NCI-H2227 (cell line): ENCODE measurements at regions not wholly inside any gene's neighbourhood (a gene's known extent, or its start where the extent isn't known, plus 50 kb on each side); places are given as distances from the start of the nearest gene placed in this dataset.

Experiments used
- DNase-seq: peaks from one replicate; lab custom pipeline; 2025; ENCODE audit not compliant: unreplicated experiment; lab: John Stamatoyannopoulos, UW

GRCh38 chr1:99565606-99566289 lies 80.2 kb upstream of the PALMD start:
- DNase-seq, result no peak

- no peak for DNase-seq
Measured at GRCh38 chr1:99566290-99567021, 79.5 kb upstream of the PALMD start.

DNA sequence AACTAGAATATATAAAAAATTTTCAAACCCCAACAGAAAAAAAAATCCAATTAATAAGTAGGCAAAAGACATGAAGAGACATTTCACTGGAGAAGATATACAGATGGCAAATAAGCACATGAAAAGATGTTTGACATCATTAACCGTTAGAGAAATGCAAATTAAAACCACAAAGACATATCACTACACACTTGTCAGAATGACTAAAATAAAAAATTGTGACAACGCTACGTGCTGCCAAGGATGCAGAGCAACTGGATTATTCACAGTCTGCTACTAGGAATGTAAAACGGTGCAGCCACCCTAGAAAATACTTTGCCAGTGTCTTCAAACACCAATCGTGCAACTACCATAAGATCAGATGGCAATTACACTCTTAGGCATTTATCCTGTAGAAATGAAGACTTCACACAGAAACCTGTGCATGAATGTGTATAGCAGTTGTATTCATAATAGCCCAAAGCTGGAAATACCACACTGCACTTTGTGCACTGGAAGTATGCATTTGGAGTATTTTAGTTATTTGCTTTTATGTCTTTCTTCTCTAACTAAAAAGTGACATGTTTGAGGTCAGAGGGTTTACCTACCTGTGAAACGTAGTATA lies 75.3 kb upstream of the PALMD start:
- no peak for DNase-seq

DNA sequence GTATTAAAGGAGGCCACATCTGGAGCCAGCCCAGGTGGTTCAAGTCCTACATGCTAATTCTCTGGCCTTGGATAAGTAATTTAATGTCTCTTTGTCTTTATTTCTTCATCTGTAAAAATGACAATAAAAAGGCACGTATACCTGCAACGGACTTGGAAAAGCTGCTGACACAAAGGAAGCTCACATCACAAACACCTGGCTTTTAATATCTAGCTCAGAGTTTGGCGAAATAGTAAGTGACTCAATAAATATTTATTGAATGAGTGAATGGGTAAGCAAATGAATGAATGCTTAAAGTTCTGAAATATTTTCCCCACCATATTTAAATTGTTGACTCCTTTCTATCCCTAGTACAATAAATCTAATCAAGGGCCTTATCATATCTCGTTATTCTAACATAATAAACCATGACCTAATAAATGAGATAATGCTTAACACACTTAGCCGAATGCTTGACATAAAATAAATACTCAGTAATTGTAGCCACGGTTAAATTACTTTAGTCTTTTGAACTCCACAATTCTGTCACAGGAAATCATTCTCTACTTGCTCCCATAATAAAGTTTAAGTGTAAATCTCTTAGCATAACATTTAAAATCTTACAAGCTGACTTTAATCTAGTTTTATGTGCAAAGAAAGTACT lies 74.7 kb upstream of the PALMD start:
- no peak for DNase-seq

DNA sequence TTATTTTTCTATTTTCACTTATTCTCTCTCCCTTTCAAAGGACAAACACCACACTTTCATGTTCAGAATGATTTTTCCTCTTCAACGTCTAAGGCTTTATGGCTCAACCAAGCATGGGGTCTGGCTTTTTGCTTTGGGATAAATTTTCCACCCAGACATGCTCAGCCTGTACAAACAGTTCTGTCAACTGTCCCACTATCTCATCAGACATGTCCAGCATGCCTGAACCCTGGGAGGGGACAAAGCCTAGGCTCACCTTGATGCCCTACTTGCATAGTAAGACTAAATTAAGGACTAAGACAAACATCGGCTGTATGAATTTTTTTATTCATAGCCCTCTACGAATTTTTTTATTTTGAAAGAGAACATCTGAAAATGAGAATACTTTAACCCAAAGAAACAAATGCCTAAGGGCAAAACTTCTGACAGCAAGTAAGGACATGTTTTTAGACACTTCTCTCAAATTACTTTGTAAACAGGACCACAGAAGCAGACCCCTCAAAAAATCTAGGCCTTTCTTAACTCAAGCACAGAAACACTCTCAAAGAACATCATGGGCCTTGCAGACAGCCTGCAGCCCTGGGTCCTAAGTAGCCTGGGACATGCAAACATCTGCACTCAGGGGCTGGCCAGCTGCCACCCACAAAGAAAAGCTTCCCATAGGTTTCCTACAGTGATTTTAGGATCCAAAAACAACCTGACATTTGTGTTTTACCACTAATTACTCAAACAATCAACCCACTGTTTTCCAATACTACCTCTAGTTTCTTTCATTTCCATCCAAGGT lies 72.3 kb upstream of the PALMD start:
- no peak for DNase-seq

DNA sequence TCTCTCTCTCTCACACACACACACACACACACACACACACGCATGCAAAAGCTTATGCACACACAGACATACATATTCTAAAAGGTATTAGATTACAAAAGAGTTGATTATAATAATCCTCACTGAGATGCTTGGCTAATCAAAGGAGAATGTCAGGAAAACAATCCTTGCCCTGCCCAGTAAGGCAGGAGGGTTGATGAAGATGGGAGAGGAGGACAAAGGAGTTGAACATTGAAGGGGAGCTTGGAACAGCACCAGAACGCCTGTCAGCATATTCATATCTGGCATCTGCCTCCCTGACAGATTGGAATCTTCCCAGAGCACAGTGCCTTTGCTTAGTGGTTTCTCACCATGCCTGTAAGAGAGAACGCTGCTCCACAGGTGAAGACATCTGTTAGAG lies 68.6 kb upstream of the PALMD start:
- DNase-seq, result no peak

DNA sequence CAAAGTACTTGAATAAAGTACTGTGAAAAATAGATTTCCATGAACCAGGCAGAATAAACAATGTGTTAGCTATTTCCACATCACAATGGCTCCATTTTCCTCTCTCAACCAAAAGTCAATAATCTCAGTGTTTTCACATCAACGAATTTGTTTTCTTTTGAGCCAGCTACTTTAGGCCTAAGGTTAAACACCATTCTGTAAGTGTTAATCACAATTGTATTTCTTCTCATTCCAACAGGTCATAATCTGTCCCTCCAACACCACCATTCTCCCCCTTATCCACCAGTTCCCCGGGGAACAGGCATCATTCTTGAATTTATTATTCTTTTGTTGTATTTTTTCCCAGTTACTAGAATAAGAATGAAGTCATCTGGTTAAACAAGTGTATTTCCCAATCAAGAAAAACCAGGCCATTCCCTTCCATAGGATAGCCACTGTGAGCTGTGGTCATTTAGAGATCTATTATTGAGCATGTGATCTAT lies 66.2 kb upstream of the PALMD start:
- no peak for DNase-seq

GRCh38 chr1:99580451-99580850 lies 65.5 kb upstream of the PALMD start:
- no peak for DNase-seq

- no peak for DNase-seq
Measured at GRCh38 chr1:99587008-99587407, 58.9 kb upstream of the PALMD start.

- DNase-seq, result no peak
Measured at GRCh38 chr1:99589186-99589636, 56.7 kb upstream of the PALMD start.

- no peak for DNase-seq
Measured at GRCh38 chr1:99590578-99591209, 55.2 kb upstream of the PALMD start.

- DNase-seq, result no peak
Measured at GRCh38 chr1:99591886-99592285, 54.0 kb upstream of the PALMD start.

- DNase-seq, result no peak
Measured at GRCh38 chr1:99594205-99594604, 51.7 kb upstream of the PALMD start.

- DNase-seq, result no peak
Measured at GRCh38 chr1:99595041-99595440, 50.9 kb upstream of the PALMD start.

GRCh38 chr1:99595441-99595840 lies 50.5 kb upstream of the PALMD start:
- DNase-seq, result no peak
